Hepatocyte (in vitro differentiated cells): ENCODE measurements at regions not wholly inside any gene's neighbourhood (a gene's known extent, or its start where the extent isn't known, plus 50 kb on each side); places are given as distances from the start of the nearest gene placed in this dataset.

Source experiments
- EZH2 ChIP-seq: fragments of 200-600 bp; sonication (generic); IDR thresholded peaks from 2 replicates; pipeline ENCODE4 v1.6.1; 2016; ENCODE audit warnings: antibody characterized with exemption, mild to moderate bottlenecking, borderline replicate concordance
- EZH2phosphoT487 ChIP-seq: fragments of 200-600 bp; sonication (generic); IDR thresholded peaks from one replicate; pipeline ENCODE4 v1.6.1; 2018; ENCODE audit warnings: antibody characterized with exemption, mild to moderate bottlenecking, low read depth, moderate library complexity; ENCODE audit not compliant: unreplicated experiment, severe bottlenecking
- TF ChIP-seq, protein P1 (sequence below): fragments of 200-600 bp; sonication (generic); IDR thresholded peaks from 2 replicates; pipeline ENCODE4 v1.5.1; 2016; ENCODE audit warnings: antibody characterized with exemption, mild to moderate bottlenecking; ENCODE audit not compliant: poor library complexity

DNA sequence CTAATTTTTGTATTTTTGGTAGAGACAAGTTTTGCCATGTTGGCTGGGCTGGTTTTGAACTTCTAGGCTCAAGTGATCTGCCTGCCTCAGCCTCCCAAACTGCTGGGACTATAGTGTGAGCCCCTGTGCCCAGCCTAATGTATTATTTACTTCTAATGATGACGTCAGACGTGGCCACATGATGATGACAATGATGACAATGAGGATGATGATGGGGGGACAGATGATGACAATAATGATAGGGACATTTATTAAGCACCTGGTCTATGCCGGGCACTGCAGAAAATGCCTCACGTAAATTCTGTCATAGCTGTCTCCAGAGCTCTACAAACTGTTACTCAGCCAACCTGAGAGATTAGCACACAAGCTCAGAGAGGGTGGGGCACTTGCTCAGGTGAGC is 169.3 kb downstream of the SHANK2 start:
- TF ChIP-seq, protein P1, sequence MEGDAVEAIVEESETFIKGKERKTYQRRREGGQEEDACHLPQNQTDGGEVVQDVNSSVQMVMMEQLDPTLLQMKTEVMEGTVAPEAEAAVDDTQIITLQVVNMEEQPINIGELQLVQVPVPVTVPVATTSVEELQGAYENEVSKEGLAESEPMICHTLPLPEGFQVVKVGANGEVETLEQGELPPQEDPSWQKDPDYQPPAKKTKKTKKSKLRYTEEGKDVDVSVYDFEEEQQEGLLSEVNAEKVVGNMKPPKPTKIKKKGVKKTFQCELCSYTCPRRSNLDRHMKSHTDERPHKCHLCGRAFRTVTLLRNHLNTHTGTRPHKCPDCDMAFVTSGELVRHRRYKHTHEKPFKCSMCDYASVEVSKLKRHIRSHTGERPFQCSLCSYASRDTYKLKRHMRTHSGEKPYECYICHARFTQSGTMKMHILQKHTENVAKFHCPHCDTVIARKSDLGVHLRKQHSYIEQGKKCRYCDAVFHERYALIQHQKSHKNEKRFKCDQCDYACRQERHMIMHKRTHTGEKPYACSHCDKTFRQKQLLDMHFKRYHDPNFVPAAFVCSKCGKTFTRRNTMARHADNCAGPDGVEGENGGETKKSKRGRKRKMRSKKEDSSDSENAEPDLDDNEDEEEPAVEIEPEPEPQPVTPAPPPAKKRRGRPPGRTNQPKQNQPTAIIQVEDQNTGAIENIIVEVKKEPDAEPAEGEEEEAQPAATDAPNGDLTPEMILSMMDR: no peak
- TF ChIP-seq EZH2: no peak
- TF ChIP-seq EZH2phosphoT487: no peak
